AG04450 (cell line): ENCODE measurements at regions not wholly inside any gene's neighbourhood (a gene's known extent, or its start where the extent isn't known, plus 50 kb on each side); places are given as distances from the start of the nearest gene placed in this dataset.

ENCODE experiments used
- CTCF ChIA-PET: fragments of 300-600, 350-600 bp; formaldehyde crosslinking; extraction: SDS; loops from one replicate; lab custom pipeline; 2022; ENCODE audit warnings: antibody characterized with exemption, inconsistent platforms; lab: Charles Lee
- POLR2A ChIA-PET: fragments of 350-600 bp; formaldehyde crosslinking; extraction: SDS; loops from one replicate; lab custom pipeline; 2021; ENCODE audit warnings: antibody characterized with exemption, inconsistent platforms; lab: Yijun Ruan, JAX
- DNase-seq: peaks from one replicate; pipeline ENCODE4 v3.0.0-alpha.2; 2011; ENCODE audit warnings: low read depth, low spot score
- H3K27ac ChIP-seq: one replicate; pipeline ENCODE4 v1.5.1; 2012; ENCODE audit warnings: low read depth, low read length, control low read depth
- H3K27me3 ChIP-seq: one replicate; pipeline ENCODE4 v1.6.0; 2012; ENCODE audit warnings: low read length; ENCODE audit not compliant: control insufficient read depth, insufficient read depth
- H3K4me3 ChIP-seq: 2 replicates; pipeline ENCODE4 v1.5.1; 2011; ENCODE audit warnings: mild to moderate bottlenecking, low read depth, low read length, control low read depth
- H3K9me3 ChIP-seq: 2 replicates; pipeline ENCODE4 v1.5.1; 2012; ENCODE audit warnings: low read length; ENCODE audit not compliant: control insufficient read depth, insufficient read depth
- CTCF ChIP-seq: IDR thresholded peaks from 2 replicates; pipeline ENCODE4 v1.5.1; 2011; ENCODE audit warnings: low read depth, low read length, control low read depth, inconsistent platforms

- Histone ChIP-seq H3K27me3 (no peaks in the 10 kb centered on the region), H3K27ac (no peak overlapping the region), H3K4me3 (no peak overlapping the region), H3K9me3 (no peaks in the 10 kb centered on the region)
- ChIA-PET POLR2A (no interaction called here), CTCF (no interaction called here)
- DNase-seq: no peak
- TF ChIP-seq CTCF: no peak
These were observed 59.0 kb upstream of the AFF2 start for GRCh38 chrX:148441387-148441786.

- Histone ChIP-seq H3K9me3 (no peaks in the 10 kb centered on the region), H3K4me3 (no peak overlapping the region), H3K27me3 (no peaks in the 10 kb centered on the region), H3K27ac (no peak overlapping the region)
- CTCF ChIA-PET: no interaction called here
- no peak for TF ChIP-seq CTCF
- DNase-seq: no peak
- POLR2A ChIA-PET: no interaction called here
These were observed 57.2 kb upstream of the AFF2 start for GRCh38 chrX:148443216-148443615.

- Histone ChIP-seq H3K27ac (no peak overlapping the region), H3K9me3 (no peaks in the 10 kb centered on the region), H3K4me3 (no peak overlapping the region), H3K27me3 (no peaks in the 10 kb centered on the region)
- DNase-seq: no peak
- TF ChIP-seq CTCF: no peak
- POLR2A ChIA-PET: no interaction called here
- CTCF ChIA-PET: no interaction called here
These were observed 51.7 kb upstream of the AFF2 start for GRCh38 chrX:148448686-148449085.
